Liver (tissue), 8 donors: ENCODE measurements at regions not wholly inside any gene's neighbourhood (a gene's known extent, or its start where the extent isn't known, plus 50 kb on each side); places are given as distances from the start of the nearest gene placed in this dataset.

ENCODE experiments used
- DNase-seq: peaks from one replicate; pipeline ENCODE4 v3.0.0-alpha.2; 2017; ENCODE audit warnings: low spot score
- H3K27ac ChIP-seq, 2 donors: one replicate each; pipeline ENCODE4 v1.7.0; 2013; ENCODE audit warnings: inconsistent platforms in 2 of 2, low read length in 2 of 2, control low read depth in 1 of 2, low read depth in 1 of 2, mild to moderate bottlenecking in 1 of 2
- H3K27me3 ChIP-seq, 4 donors: one replicate each; pipeline versions ENCODE4 v1.6.1 to v1.7.0; 2013; ENCODE audit warnings: low read length in 3 of 4, inconsistent platforms in 1 of 4, mild to moderate bottlenecking in 1 of 4, moderate library complexity in 1 of 4; ENCODE audit not compliant: control insufficient read depth in 4 of 4, insufficient read depth in 4 of 4
- H3K36me3 ChIP-seq, 4 donors: one replicate each; pipeline versions ENCODE4 v1.6.1 to v1.7.0; 2013; ENCODE audit warnings: low read length in 3 of 4, mild to moderate bottlenecking in 3 of 4, low read depth in 1 of 4, moderate library complexity in 1 of 4; ENCODE audit not compliant: control insufficient read depth in 4 of 4, insufficient read depth in 3 of 4
- H3K4me1 ChIP-seq, 4 donors: one replicate each; pipeline versions ENCODE4 v1.6.1 to v1.7.0; 2013; ENCODE audit warnings: low read length in 3 of 4, mild to moderate bottlenecking in 3 of 4, moderate library complexity in 1 of 4; ENCODE audit not compliant: control insufficient read depth in 4 of 4, insufficient read depth in 4 of 4
- H3K4me3 ChIP-seq, 3 donors: one replicate each; pipeline versions ENCODE4 v1.6.1 to v1.7.0; 2013; ENCODE audit warnings: low read length in 3 of 3, control low read depth in 1 of 3, low read depth in 1 of 3, mild to moderate bottlenecking in 1 of 3
- H3K9ac ChIP-seq, 2 donors: one replicate each; pipeline ENCODE4 v1.7.0; 2013; ENCODE audit warnings: low read length in 2 of 2, mild to moderate bottlenecking in 2 of 2, moderate library complexity in 2 of 2, control low read depth in 1 of 2, low read depth in 1 of 2
- H3K9me3 ChIP-seq, 4 donors: one replicate each; pipeline versions ENCODE4 v1.6.1 to v1.7.0; 2013; ENCODE audit warnings: low read length in 3 of 4; ENCODE audit not compliant: control insufficient read depth in 4 of 4
- ATF3 ChIP-seq: IDR thresholded peaks from 2 replicates; pipeline ENCODE4 v1.6.1; 2016; ENCODE audit warnings: antibody characterized with exemption
- EGR1 ChIP-seq, 2 donors: IDR thresholded peaks; 2 replicates each; pipeline ENCODE4 v1.6.1; 2016 to 2018; ENCODE audit warnings: antibody characterized with exemption in 2 of 2, low read depth in 2 of 2
- FOXA1 ChIP-seq: IDR thresholded peaks from 2 replicates; pipeline ENCODE4 v1.6.1; 2016; ENCODE audit warnings: antibody characterized with exemption
- FOXA2 ChIP-seq: IDR thresholded peaks from 2 replicates; pipeline ENCODE4 v1.6.1; 2016; ENCODE audit warnings: antibody characterized with exemption
- GABPA ChIP-seq, 2 donors: IDR thresholded peaks in 1 of 2; conservative IDR thresholded peaks in 1 of 2; 2 replicates each; pipeline ENCODE4 v1.6.1; 2016; ENCODE audit warnings: antibody characterized with exemption in 2 of 2, mild to moderate bottlenecking in 1 of 2, moderate library complexity in 1 of 2
- JUND ChIP-seq, 2 donors: IDR thresholded peaks; 2 replicates each; pipeline ENCODE4 v1.6.1; 2016; ENCODE audit warnings: antibody characterized with exemption in 2 of 2
- NR2F2 ChIP-seq: IDR thresholded peaks from 2 replicates; pipeline ENCODE4 v1.6.1; 2016; ENCODE audit warnings: antibody characterized with exemption
- RAD21 ChIP-seq, 2 donors: IDR thresholded peaks; 2 replicates each; pipeline ENCODE4 v1.6.1; 2016; ENCODE audit warnings: antibody characterized with exemption in 2 of 2, mild to moderate bottlenecking in 2 of 2
- SP1 ChIP-seq: IDR thresholded peaks from 2 replicates; pipeline ENCODE4 v1.6.1; 2018; ENCODE audit warnings: antibody characterized with exemption, mild to moderate bottlenecking
- TAF1 ChIP-seq: conservative IDR thresholded peaks from 2 replicates; pipeline ENCODE4 v1.6.1; 2016; ENCODE audit warnings: antibody characterized with exemption, mild to moderate bottlenecking
- YY1 ChIP-seq: IDR thresholded peaks from 2 replicates; pipeline ENCODE4 v1.6.1; 2016; ENCODE audit warnings: antibody characterized with exemption, mild to moderate bottlenecking
- WGBS: extraction: QIAGEN DNeasy Blood & Tissue Kit; methylation state at CpG from one replicate; pipeline ENCODE4 v1.1.7; 2013; 5-methylcytosine and 5-hydroxymethylcytosine counted together
- TF ChIP-seq, protein P1 (sequence below): fragments of 150-350 bp; IDR thresholded peaks from 2 replicates; pipeline ENCODE4 v1.5.1; 2017; ENCODE audit warnings: improper control_type of control experiment, low read depth, low read length; ENCODE audit not compliant: missing input control
- TF ChIP-seq, protein P2 (sequence below): IDR thresholded peaks from 2 replicates; pipeline ENCODE4 v1.6.1; 2016; ENCODE audit warnings: antibody characterized with exemption
- donor health status: healthy.
- donor health status: healthy.
- donor health status: healthy.
- donor health status: healthy.
- donor health status: healthy.

DNA sequence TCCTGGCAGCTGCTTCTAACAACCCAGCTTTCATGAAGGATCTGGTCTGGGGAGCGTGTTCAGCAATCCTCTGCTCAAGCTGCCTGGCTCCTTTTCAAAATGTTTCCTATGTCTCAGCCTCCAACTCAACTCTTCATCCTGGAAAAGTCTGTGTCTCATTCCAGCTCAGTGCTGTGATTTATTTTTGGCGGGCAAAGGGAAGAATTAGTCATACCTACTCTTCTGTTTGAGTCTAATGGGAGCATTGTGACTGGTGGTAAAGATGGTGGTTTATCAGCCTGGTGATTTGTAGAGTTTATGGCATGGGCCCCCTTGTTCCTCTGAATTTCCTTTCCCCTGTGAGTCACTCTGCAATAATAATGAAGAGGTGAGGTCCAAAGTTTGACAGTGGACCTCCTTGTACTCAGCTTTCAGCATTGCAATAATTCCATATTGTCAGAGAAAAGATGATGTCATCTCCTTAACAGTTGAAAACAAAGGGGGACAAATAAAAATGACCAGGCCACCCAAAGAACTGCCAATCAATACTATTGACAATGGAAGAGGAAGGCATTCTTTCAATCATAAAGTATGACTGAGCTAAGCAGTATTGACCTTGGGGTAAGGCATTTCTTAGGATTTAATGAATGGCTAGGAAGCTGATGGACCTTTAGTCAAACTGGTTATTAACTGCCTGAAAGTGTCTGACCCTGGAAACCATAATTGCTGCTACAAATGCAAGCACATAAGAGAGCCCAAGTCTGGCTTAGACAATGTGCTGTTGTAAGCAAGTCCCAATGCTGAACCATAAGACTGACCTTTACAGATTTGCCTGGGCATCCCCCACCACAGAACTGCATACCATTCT, 204.7 kb upstream of the MCTP2 start:
- Histone ChIP-seq H3K9ac (no peak overlapping the region), H3K27ac (no peak overlapping the region), H3K4me1 (no peaks in the 10 kb centered on the region), H3K27me3 (peaks cover 0 to 4% (median 2%) of the 10 kb centered on the region in 4 donors), H3K4me3 (no peak overlapping the region), H3K36me3 (no peaks in the 10 kb centered on the region), H3K9me3 (no peaks in the 10 kb centered on the region)
- 69% methylated on average over 2 of the region's 2 CpGs for WGBS
- TF ChIP-seq, protein P1, sequence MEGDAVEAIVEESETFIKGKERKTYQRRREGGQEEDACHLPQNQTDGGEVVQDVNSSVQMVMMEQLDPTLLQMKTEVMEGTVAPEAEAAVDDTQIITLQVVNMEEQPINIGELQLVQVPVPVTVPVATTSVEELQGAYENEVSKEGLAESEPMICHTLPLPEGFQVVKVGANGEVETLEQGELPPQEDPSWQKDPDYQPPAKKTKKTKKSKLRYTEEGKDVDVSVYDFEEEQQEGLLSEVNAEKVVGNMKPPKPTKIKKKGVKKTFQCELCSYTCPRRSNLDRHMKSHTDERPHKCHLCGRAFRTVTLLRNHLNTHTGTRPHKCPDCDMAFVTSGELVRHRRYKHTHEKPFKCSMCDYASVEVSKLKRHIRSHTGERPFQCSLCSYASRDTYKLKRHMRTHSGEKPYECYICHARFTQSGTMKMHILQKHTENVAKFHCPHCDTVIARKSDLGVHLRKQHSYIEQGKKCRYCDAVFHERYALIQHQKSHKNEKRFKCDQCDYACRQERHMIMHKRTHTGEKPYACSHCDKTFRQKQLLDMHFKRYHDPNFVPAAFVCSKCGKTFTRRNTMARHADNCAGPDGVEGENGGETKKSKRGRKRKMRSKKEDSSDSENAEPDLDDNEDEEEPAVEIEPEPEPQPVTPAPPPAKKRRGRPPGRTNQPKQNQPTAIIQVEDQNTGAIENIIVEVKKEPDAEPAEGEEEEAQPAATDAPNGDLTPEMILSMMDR = no peak
- TF ChIP-seq FOXA2 (no peak), JUND (IDR thresholded peaks at IDR 0.05) (no peak), YY1 (no peak), EGR1 (IDR thresholded peaks at IDR 0.05; ENCODE audit: low read depth in 2 of 2) (no peak), SP1 (no peak), RAD21 (IDR thresholded peaks at IDR 0.05) (no peak), ATF3 (no peak), TAF1 (no peak), GABPA (IDR thresholded peaks at IDR 0.05 in 1 of 2, conservative IDR thresholded peaks at IDR 0.05 in 1 of 2) (no peak)
- TF ChIP-seq, protein P2, sequence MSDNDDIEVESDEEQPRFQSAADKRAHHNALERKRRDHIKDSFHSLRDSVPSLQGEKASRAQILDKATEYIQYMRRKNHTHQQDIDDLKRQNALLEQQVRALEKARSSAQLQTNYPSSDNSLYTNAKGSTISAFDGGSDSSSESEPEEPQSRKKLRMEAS = no peak
- DNase-seq = no peak

GRCh38 chr15:94023531-94023930, 207.8 kb upstream of the MCTP2 start:
- TF ChIP-seq JUND (IDR thresholded peaks at IDR 0.05) (no peak), RAD21 (IDR thresholded peaks at IDR 0.05) (no peak), FOXA2 (no peak), NR2F2 (no peak), FOXA1 (no peak)
- TF ChIP-seq, protein P1 = no peak
- Histone ChIP-seq H3K36me3 (no peaks in the 10 kb centered on the region), H3K27me3 (peaks cover 0 to 4% (median 2%) of the 10 kb centered on the region in 4 donors), H3K4me3 (no peak overlapping the region), H3K9ac (no peak overlapping the region), H3K4me1 (no peaks in the 10 kb centered on the region), H3K9me3 (no peaks in the 10 kb centered on the region), H3K27ac (no peak overlapping the region)
- no peak for DNase-seq
- WGBS = 82% methylated on average over 4 of the region's 4 CpGs
